ENCODE measurements at regions not wholly inside any gene's neighbourhood (a gene's known extent, or its start where the extent isn't known, plus 50 kb on each side); places are given as distances from the start of the nearest gene placed in this dataset.
"Not testable (repeated sequence)": the region's sequence is repeated elsewhere in the genome, so short reads cannot be mapped to it uniquely, and the experiment has no call there.

DNA sequence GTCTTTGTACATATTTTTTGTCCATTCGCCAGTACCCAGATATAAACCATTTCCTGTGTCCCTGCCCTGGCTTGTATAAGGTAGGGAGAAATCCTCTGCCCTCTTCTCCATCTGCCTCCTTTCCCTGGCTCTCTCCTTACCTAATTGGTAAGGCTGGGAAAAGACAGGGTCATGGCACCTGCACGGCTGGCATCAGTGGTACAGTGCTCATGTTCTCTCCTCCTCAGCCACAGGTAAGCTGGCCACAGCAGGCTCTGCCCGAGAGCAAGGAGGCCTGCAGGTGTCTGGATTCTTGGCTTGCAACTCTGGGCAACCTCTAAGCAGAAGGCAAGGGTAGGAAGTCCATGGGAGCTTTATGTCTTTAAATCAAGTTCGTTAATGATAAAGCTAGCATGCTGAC, 419.9 kb downstream of the BUD13 start:
- Mint-ChIP-seq H3K36me3 (ENCODE audit: low read depth) (no peaks in the 10 kb centered on the region), H3K27me3 (no peaks in the 10 kb centered on the region), H3K27ac (no peak overlapping the region), H3K4me1 (peaks cover 2% of the 10 kb centered on the region), H3K9me3 (peaks cover 2% of the 10 kb centered on the region), H3K4me3 (no peak overlapping the region)
- ChIA-PET POLR2A (no interaction called here), CTCF (no interaction called here)
- no peak for DNase-seq

DNA sequence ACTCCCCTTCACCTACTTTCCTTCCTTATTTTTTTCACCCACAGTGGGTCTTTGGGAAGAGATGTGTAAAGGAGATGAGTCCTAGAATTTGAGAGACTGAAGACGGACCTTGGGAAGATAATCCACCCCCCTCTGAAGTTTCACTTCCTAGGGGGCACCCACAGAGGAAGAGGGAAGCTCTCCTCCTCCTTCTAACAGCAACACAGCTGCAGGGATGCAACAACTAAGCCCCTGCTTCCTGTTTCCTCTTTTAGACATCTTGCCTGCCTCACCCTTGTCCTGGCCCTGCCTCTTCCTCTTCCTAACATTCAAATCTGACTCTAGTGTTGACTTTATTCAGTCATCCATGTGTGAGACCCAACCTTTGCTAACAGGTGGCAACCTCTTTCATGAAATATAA, 424.6 kb downstream of the BUD13 start:
- peaks cover 2% of the 10 kb centered on the region for H3K4me1 Mint-ChIP-seq
- no peaks in the 10 kb centered on the region for H3K36me3 Mint-ChIP-seq (ENCODE audit: low read depth)
- peaks cover 2% of the 10 kb centered on the region for H3K9me3 Mint-ChIP-seq
- ChIA-PET CTCF (interaction anchor here (1.4 kb wide), 1 partner anchor 13 kb away, joined by 3 read pairs; no protein-coding TSS in a partner anchor), POLR2A (no interaction called here)
- no peak for DNase-seq
- H3K27me3 Mint-ChIP-seq, result no peaks in the 10 kb centered on the region
- H3K4me3 Mint-ChIP-seq, result no peak overlapping the region
- no peak overlapping the region for H3K27ac Mint-ChIP-seq

DNA sequence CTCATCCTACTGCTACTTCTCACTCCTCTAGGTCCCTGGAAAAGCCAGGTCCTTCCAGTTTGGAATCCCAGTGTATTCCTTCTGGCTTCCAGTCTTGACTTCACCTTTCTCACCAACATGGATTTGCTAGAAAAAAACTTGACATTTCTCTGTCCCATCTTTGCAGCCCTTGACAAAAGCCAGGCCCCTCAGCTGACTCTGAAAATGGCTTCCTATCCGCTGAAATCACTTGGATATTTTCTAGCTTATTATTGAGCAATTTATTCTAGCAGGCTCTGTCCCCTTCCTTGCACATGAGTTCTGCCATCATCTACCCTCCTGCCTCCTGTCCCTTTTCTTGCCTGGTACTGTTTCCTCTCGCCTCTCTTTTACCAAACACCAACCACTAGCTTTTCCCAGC, 427.2 kb downstream of the BUD13 start:
- POLR2A ChIA-PET, result no interaction called here
- CTCF ChIA-PET, result no interaction called here
- Mint-ChIP-seq H3K9me3 (peaks cover 2% of the 10 kb centered on the region), H3K4me1 (peaks cover 2% of the 10 kb centered on the region), H3K27ac (no peak overlapping the region), H3K4me3 (no peak overlapping the region), H3K36me3 (ENCODE audit: low read depth) (no peaks in the 10 kb centered on the region), H3K27me3 (no peaks in the 10 kb centered on the region)
- DNase-seq, result no peak

DNA sequence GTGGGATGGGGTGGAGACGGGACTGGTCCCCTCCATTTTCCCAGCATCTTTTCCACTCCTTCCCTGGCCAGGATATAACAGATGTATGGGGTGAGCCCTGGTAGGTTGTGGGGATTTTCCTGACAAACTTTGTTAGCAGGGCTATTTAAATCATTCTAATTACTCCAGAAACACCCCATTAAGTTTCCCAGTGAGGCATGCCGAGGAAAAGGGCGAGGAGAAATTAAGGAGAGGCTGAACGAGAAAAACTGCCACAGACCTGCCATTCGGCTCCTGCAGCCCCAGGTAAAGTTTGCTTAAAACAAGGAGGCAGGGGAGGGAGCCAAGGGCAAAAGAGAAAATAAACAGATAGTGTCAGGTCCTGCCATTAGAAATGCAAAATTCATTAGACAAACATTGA, 428.2 kb downstream of the BUD13 start:
- peaks cover 2% of the 10 kb centered on the region for H3K9me3 Mint-ChIP-seq
- POLR2A ChIA-PET, result no interaction called here

DNA sequence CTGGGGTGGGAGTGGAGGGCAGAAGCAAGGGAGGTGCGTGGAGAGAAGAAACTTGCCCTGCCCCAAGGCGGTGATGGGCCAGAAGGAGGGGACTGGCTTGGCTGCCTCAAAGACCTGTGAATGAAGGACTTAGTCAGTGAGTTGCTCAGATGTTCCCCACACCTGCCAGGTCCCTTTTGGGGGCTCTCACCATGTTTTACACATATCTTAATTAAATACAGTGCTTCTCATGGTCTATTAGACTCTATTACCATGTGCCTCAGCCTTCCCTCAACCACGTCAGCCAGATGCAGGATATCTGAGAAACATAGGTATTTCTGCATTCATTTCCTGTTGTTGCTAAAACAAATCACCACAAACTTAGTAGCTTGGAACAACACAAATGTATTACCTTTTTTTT, 429.5 kb downstream of the BUD13 start:
- no peak overlapping the region for H3K4me3 Mint-ChIP-seq
- no peak overlapping the region for H3K27ac Mint-ChIP-seq
- H3K9me3 Mint-ChIP-seq, result peaks cover under 1% of the 10 kb centered on the region
- DNase-seq, result no peak
- POLR2A ChIA-PET, result no interaction called here
- H3K4me1 Mint-ChIP-seq, result peaks cover under 1% of the 10 kb centered on the region
- H3K36me3 Mint-ChIP-seq (ENCODE audit: low read depth), result no peaks in the 10 kb centered on the region
- H3K27me3 Mint-ChIP-seq, result no peaks in the 10 kb centered on the region
- CTCF ChIA-PET, result no interaction called here

More for the DNA sequence above, 428.2 kb downstream of the BUD13 start:
- CTCF ChIA-PET, result no interaction called here
- H3K36me3 Mint-ChIP-seq (ENCODE audit: low read depth), result no peaks in the 10 kb centered on the region
- DNase-seq, result no peak
- peaks cover 2% of the 10 kb centered on the region for H3K4me1 Mint-ChIP-seq
- H3K4me3 Mint-ChIP-seq, result no peak overlapping the region
- no peak overlapping the region for H3K27ac Mint-ChIP-seq
- H3K27me3 Mint-ChIP-seq, result no peaks in the 10 kb centered on the region

DNA sequence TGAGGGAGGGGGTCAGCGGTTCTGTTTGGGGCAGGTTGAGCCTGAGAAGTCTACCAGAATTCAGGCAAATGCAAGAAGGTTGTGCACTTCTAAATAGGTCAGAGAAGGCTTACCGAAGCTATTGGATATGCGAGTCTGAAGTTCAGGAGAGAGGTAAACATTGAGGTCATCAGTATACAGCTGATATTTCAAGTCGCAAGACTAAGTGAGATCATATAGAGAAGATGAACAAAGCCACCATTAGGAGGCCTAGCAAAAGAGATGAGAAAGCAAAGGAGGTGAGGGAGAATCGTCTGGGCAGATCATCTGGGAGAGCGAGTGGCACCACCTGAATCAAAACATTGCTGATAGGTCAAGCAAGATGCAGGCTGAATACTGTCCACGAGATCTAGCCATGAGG, 430.6 kb downstream of the BUD13 start:
- CTCF ChIA-PET, result no interaction called here
- H3K4me1 Mint-ChIP-seq, result no peaks in the 10 kb centered on the region
- DNase-seq, result no peak

DNA sequence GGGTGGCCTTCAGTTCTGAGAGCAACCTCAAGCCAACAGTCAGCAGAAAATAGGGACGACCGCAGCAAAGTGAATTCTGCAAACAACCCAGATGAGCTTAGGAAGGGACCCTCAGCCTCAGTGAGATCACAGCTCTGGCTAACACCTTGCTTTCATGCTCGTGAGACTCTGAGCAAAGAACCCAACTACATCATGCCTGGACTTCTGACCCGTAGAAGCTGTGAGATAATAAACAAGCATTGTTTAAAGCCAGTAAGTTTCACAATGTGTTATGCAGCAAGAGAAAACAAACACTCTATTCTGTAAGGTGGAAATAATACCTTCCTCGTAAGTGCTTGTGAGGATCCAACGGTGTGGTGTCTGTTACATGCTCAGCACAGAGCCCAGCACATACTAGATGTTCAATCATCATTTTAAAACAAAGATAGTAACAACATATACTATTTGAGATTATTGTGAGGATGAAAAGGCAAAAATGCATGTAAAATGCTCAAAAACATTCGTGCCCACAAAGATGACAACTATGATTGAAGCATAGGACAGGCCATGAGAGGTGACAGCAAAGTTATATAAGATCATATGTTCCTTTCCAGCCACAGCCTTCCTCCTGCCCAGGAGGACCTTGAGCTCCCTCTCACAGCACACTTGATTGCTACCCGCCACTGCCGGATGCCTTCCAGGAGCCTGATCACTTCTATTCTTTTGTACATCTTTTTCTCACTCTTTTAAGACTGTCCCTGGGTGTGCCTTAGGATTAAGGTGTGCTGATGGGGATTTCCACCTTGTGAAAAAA, 433.3 kb downstream of the BUD13 start:
- no peak for DNase-seq
- ChIA-PET POLR2A (no interaction called here), CTCF (no interaction called here)
- H3K27me3 Mint-ChIP-seq, result no peaks in the 10 kb centered on the region
- no peaks in the 10 kb centered on the region for H3K4me1 Mint-ChIP-seq
- H3K27ac Mint-ChIP-seq, result no peak overlapping the region
- H3K9me3 Mint-ChIP-seq, result no peaks in the 10 kb centered on the region
- no peaks in the 10 kb centered on the region for H3K36me3 Mint-ChIP-seq (ENCODE audit: low read depth)
- no peak overlapping the region for H3K4me3 Mint-ChIP-seq

More for the DNA sequence above, 430.6 kb downstream of the BUD13 start:
- POLR2A ChIA-PET, result no interaction called here
- no peaks in the 10 kb centered on the region for H3K36me3 Mint-ChIP-seq (ENCODE audit: low read depth)
- no peaks in the 10 kb centered on the region for H3K9me3 Mint-ChIP-seq
- H3K4me3 Mint-ChIP-seq, result no peak overlapping the region
- no peaks in the 10 kb centered on the region for H3K27me3 Mint-ChIP-seq
- no peak overlapping the region for H3K27ac Mint-ChIP-seq

DNA sequence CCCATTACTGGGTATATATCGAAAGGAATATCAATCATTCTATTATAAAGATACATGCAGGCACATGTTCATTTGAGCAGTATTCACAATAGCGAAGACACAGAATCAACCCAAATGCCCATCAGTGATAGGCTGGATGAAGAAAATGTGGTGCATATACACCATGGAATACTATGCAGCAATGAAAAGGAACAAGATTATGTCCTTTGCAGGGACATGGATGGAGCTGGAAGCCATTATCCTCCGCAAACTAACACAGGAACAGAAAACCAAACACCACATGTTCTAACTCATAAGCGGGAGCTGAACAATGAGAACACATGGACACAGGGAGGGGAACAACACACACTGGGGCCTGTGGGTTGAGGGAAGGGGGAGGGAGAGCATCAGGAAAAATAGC, 434.3 kb downstream of the BUD13 start:
- CTCF ChIA-PET; H3K9me3 Mint-ChIP-seq; H3K27ac Mint-ChIP-seq; POLR2A ChIA-PET; H3K4me1 Mint-ChIP-seq; H3K27me3 Mint-ChIP-seq; DNase-seq; H3K4me3 Mint-ChIP-seq; H3K36me3 Mint-ChIP-seq (ENCODE audit: low read depth): not testable (repeated sequence)

DNA sequence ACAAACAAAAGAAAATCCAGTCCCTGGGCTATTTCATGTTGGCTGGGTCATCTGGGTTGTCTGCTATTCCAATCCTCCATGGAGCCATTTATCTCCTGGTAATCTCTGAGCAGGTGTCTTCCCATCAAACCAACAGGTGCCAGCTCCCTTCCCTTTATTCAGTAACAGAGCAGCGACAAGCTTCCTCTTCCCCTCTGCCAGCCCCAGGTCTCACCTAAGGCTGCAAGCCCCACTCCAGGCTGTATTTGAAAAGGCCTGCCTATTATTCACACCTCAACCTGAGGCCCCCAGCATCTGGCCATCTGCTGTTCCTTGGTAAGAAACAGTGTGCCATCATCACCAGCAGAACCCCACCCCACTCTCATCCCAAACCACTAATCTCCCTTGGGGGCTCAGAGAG, 436.2 kb downstream of the BUD13 start:
- Mint-ChIP-seq H3K27ac (no peak overlapping the region), H3K9me3 (no peaks in the 10 kb centered on the region), H3K27me3 (no peaks in the 10 kb centered on the region), H3K4me1 (no peaks in the 10 kb centered on the region), H3K4me3 (no peak overlapping the region), H3K36me3 (ENCODE audit: low read depth) (no peaks in the 10 kb centered on the region)
- ChIA-PET CTCF (no interaction called here), POLR2A (no interaction called here)
- no peak for DNase-seq

DNA sequence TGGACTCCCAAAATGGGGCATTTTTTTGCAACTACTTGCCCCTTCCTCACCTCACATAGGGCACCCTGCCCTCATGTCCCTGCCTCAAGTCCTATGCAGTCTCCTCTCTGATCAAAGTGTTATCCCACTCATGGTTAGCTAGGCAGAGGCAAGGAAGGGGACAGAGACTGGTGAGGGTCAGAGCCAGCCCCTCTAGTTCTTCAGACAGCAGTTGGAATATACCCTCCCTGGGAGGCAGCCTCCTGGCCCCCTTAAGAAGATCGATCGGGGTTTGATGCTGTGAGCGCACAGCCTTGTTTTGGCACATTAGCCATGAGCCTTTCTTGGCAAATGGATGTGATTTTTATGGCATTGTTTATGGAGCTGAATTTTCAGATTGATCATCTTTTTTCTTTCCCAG, 436.9 kb downstream of the BUD13 start:
- Mint-ChIP-seq H3K27me3 (no peaks in the 10 kb centered on the region), H3K4me3 (no peak overlapping the region), H3K9me3 (no peaks in the 10 kb centered on the region), H3K27ac (no peak overlapping the region), H3K4me1 (no peaks in the 10 kb centered on the region), H3K36me3 (ENCODE audit: low read depth) (no peaks in the 10 kb centered on the region)
- no peak for DNase-seq
- ChIA-PET CTCF (interaction anchor here (0.9 kb wide), 1 partner anchor 14 kb away, joined by 3 read pairs; no protein-coding TSS in a partner anchor), POLR2A (no interaction called here)

DNA sequence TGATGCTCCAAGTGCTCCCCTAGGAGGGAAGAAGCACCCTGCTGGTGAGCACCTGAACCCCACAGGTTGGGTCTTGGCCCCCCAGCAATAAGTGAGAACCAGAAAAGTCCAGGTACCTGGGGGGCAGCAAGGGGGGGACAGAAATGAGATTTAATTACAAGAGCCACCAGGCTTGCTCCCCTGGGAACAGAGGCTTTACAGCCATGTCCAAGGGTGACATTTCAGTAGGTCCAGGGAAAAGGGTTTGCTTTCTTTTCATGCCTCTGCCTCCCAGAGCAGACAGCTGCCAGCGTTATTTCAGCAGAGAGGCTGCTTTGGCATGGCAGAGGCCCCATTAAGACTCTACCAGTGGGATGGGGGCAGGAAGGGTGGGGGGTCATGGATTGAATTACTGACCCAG, 437.7 kb downstream of the BUD13 start:
- no peaks in the 10 kb centered on the region for H3K27me3 Mint-ChIP-seq
- H3K9me3 Mint-ChIP-seq, result no peaks in the 10 kb centered on the region
- no peaks in the 10 kb centered on the region for H3K4me1 Mint-ChIP-seq
- ChIA-PET POLR2A (no interaction called here), CTCF (no interaction called here)
- no peaks in the 10 kb centered on the region for H3K36me3 Mint-ChIP-seq (ENCODE audit: low read depth)
- DNase-seq, result no peak
- H3K4me3 Mint-ChIP-seq, result no peak overlapping the region
- H3K27ac Mint-ChIP-seq, result no peak overlapping the region

DNA sequence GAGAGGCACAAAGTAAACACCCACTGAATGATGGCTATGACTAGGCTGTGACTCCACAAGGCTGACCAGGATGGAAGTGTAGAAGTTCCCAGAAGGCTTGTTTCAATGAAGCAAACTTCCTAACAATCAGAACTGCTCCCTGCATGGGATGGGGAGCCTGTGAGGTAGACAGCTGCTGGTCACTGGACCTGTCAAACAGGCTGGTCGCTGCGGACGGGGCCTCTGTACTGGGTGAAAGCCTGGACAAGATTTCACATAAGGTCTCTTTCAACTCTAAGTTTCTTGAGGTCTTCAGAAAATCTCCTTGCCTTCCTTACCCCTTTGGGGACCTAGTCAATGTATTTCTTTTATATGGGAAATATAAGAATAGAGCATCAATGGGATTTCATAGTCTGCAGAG, 438.2 kb downstream of the BUD13 start:
- POLR2A ChIA-PET, result no interaction called here
- H3K4me3 Mint-ChIP-seq, result no peak overlapping the region
- no peaks in the 10 kb centered on the region for H3K36me3 Mint-ChIP-seq (ENCODE audit: low read depth)
- no peaks in the 10 kb centered on the region for H3K27me3 Mint-ChIP-seq
- no peaks in the 10 kb centered on the region for H3K9me3 Mint-ChIP-seq
- no peaks in the 10 kb centered on the region for H3K4me1 Mint-ChIP-seq
- no peak overlapping the region for H3K27ac Mint-ChIP-seq
- CTCF ChIA-PET, result no interaction called here
- no peak for DNase-seq

DNA sequence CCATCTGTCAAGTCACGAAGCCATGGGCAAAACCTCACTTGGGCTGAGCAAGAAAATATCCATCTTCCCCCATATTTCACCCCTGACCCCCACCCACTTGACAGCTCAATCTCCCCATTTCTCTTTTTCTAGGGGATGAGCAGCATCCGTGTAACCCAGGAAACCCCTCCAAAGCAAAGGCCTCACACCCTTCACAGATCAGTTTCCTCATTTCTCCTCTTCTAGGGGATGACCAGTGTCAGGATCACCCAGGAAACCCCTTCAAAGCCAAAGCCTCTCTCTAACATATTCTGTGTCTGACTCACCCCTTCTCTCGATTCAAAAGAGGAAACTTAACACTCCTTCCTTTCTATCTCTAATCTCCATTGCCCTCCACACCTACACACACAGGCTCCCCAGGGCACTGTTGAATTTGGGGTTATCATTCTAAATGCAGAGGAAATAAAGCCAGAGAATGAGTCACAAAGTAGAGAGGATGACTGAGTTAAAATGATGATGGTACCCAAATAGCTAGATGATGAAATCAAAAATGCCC, 439.7 kb downstream of the BUD13 start:
- no peak overlapping the region for H3K4me3 Mint-ChIP-seq
- ChIA-PET POLR2A (no interaction called here), CTCF (no interaction called here)
- H3K27me3 Mint-ChIP-seq, result no peaks in the 10 kb centered on the region
- no peaks in the 10 kb centered on the region for H3K9me3 Mint-ChIP-seq
- H3K36me3 Mint-ChIP-seq (ENCODE audit: low read depth), result no peaks in the 10 kb centered on the region
- DNase-seq, result no peak
- H3K27ac Mint-ChIP-seq, result no peak overlapping the region
- no peaks in the 10 kb centered on the region for H3K4me1 Mint-ChIP-seq

DNA sequence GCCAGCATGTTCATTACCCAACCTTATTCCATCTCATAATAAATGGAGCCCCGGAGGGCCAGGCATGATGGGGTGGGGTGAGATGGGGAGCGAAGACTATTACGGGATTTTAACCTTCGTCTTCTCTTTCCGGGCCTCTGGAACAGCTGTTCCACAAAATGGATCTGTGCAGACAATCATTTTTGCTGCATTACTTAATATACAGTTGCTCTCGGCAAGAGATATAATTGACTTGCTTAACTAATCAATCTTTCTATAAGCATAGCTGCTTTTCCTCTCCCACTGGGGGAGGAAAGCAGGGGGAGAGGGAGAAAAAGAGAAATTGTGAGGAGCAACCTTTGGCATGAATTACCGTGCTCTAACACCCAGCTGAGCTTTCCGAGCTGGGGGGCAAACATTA, 440.4 kb downstream of the BUD13 start:
- Mint-ChIP-seq H3K36me3 (ENCODE audit: low read depth) (no peaks in the 10 kb centered on the region), H3K27ac (no peak overlapping the region)
- POLR2A ChIA-PET, result no interaction called here

More for the DNA sequence above, 440.4 kb downstream of the BUD13 start:
- Mint-ChIP-seq H3K9me3 (no peaks in the 10 kb centered on the region), H3K27me3 (no peaks in the 10 kb centered on the region), H3K4me1 (no peaks in the 10 kb centered on the region), H3K4me3 (no peak overlapping the region)
- CTCF ChIA-PET, result no interaction called here
- no peak for DNase-seq

Measured in activated CD4-positive, alpha-beta T cell treated with anti-CD3 and anti-CD28 coated beads, Interleukin-2, amount 10 ng/mL, durations not matched to agents 7 days and 5 days (primary cell).